Calu3 (cell line): ENCODE measurements at regions not wholly inside any gene's neighbourhood (a gene's known extent, or its start where the extent isn't known, plus 50 kb on each side); places are given as distances from the start of the nearest gene placed in this dataset.

ENCODE experiments used
- BruUV-seq: library from RNA; stranded (reverse); fragments of 400-500 nt; replicated peaks from 2 replicates; lab custom pipeline; 2021; lab: Mats Ljungman, UMichigan
- CTCF ChIA-PET: fragments of 300-600 bp; sonication (Branson Sonifier 250); formaldehyde crosslinking; loops from one replicate; lab custom pipeline; 2022; ENCODE audit warnings: antibody characterized with exemption; lab: Charles Lee
- DNase-seq: peaks from one replicate; pipeline ENCODE4 v3.0.0; 2022
- H3K27ac Mint-ChIP-seq: one replicate; pipeline ENCODE4 v1.8.0; 2022; ENCODE audit warnings: mixed read lengths; ENCODE audit not compliant: unreplicated experiment
- H3K27me3 Mint-ChIP-seq: one replicate; pipeline ENCODE4 v1.8.0; 2022; ENCODE audit warnings: mixed read lengths; ENCODE audit not compliant: unreplicated experiment
- H3K36me3 Mint-ChIP-seq: one replicate; pipeline ENCODE4 v1.8.0; 2022; ENCODE audit warnings: mild to moderate bottlenecking, moderate library complexity, mixed read lengths; ENCODE audit not compliant: insufficient read depth, unreplicated experiment
- H3K4me1 Mint-ChIP-seq: one replicate; pipeline ENCODE4 v1.8.0; 2022; ENCODE audit warnings: mild to moderate bottlenecking, low read depth, mixed read lengths; ENCODE audit not compliant: unreplicated experiment
- H3K4me3 Mint-ChIP-seq: one replicate; pipeline ENCODE4 v1.8.0; 2022; ENCODE audit warnings: mild to moderate bottlenecking, low read depth, moderate library complexity, mixed read lengths; ENCODE audit not compliant: unreplicated experiment
- H3K9me3 Mint-ChIP-seq: one replicate; pipeline ENCODE4 v1.8.0; 2022; ENCODE audit warnings: low read depth, mixed read lengths; ENCODE audit not compliant: unreplicated experiment
- CTCF ChIP-seq: fragments of 200-600 bp; IDR thresholded peaks from one replicate; pipeline ENCODE4 v1.8.0; 2022; ENCODE audit warnings: antibody characterized with exemption; ENCODE audit not compliant: unreplicated experiment
- intact Hi-C: fragments of 100-400 bp; cut with micrococcal nuclease; formaldehyde crosslinking; loops from one replicate; pipeline ENCODE4 v1.10.0; 2022; ENCODE audit not compliant: unreplicated experiment

- Mint-ChIP-seq H3K36me3 (no peaks in the 10 kb centered on the region), H3K27me3 (no peaks in the 10 kb centered on the region), H3K4me3 (no peak overlapping the region), H3K9me3 (no peaks in the 10 kb centered on the region), H3K4me1 (peaks cover 9% of the 10 kb centered on the region), H3K27ac (no peak overlapping the region)
- no TSS peak for BruUV-seq
- no peak for DNase-seq
- intact Hi-C loops: no loop called here
- no peak for TF ChIP-seq CTCF
- CTCF ChIA-PET: no interaction called here
Observed at GRCh38 chr6:102517506-102517905, 1124.0 kb downstream of the GRIK2 start.

- Mint-ChIP-seq H3K9me3 (peaks cover 2% of the 10 kb centered on the region), H3K27ac (no peak overlapping the region), H3K27me3 (no peaks in the 10 kb centered on the region), H3K4me1 (no peaks in the 10 kb centered on the region), H3K4me3 (no peak overlapping the region), H3K36me3 (no peaks in the 10 kb centered on the region)
- CTCF ChIA-PET: no interaction called here
- no peak for DNase-seq
- no peak for TF ChIP-seq CTCF
- BruUV-seq: no TSS peak
- intact Hi-C loops: no loop called here
Observed at GRCh38 chr6:102501615-102502014, 1108.1 kb downstream of the GRIK2 start.

GRCh38 chr6:102494808-102495207 is 1101.3 kb downstream of the GRIK2 start:
- Mint-ChIP-seq H3K4me1 (no peaks in the 10 kb centered on the region), H3K4me3 (no peak overlapping the region), H3K9me3 (peaks cover 6% of the 10 kb centered on the region), H3K27ac (no peak overlapping the region), H3K36me3 (no peaks in the 10 kb centered on the region), H3K27me3 (no peaks in the 10 kb centered on the region)
- intact Hi-C loops: no loop called here
- no peak for TF ChIP-seq CTCF
- CTCF ChIA-PET: no interaction called here
- no peak for DNase-seq
- no TSS peak for BruUV-seq

- Mint-ChIP-seq H3K4me1 (peaks cover 8% of the 10 kb centered on the region), H3K27ac (no peak overlapping the region), H3K36me3 (no peaks in the 10 kb centered on the region), H3K4me3 (no peak overlapping the region), H3K27me3 (no peaks in the 10 kb centered on the region), H3K9me3 (peaks cover 6% of the 10 kb centered on the region)
- intact Hi-C loops: no loop called here
- CTCF ChIA-PET: no interaction called here
- TF ChIP-seq CTCF: no peak
- BruUV-seq: no TSS peak
- no peak for DNase-seq
Observed at GRCh38 chr6:102493485-102493884, 1100.0 kb downstream of the GRIK2 start.
